Fibroblast of skin of left quadriceps (primary cell): ENCODE measurements at regions not wholly inside any gene's neighbourhood (a gene's known extent, or its start where the extent isn't known, plus 50 kb on each side); places are given as distances from the start of the nearest gene placed in this dataset.
"Not testable (repeated sequence)": the region's sequence is repeated elsewhere in the genome, so short reads cannot be mapped to it uniquely, and the experiment has no call there.

Source experiments
- DNase-seq, 2 experiments: peaks; one replicate each; pipeline ENCODE4 v3.0.0-alpha.2; 2013; ENCODE audit warnings: low read depth in 2 of 2

DNA sequence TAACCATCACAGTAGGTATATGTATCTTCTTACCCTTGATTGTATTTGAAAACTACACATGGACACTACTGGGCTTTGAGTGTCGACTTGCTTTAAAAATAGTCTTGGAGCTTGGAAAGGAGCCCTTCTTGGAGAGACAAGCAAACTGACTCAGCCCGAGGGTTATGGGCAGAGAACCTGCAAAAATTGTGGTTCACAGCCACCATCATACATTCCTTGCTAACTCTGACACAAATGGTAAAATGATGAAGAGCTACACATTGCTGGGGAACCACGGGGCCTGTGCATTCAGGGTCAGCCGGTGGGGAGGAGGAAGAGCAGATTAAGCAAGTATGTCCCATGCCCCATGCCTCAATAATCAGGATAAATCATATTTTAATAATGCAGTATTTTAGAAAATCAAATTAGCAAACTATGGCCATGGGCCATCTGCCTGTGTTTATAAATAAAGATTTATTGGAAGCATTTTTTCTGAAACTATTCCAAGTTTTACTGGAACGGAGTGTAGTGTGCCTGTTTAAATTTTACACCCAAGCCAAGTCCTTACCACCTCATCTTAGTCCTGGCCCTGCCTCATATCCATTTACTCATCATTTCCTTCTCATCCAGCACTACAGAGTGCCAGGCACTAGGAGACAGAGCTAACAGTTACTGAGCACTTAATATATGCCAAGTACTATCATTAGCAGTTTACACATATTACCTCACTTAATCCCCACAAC, 195.7 kb downstream of the PALM2AKAP2 start:
- peak; percentile 46 to 51 for DNase-seq

DNA sequence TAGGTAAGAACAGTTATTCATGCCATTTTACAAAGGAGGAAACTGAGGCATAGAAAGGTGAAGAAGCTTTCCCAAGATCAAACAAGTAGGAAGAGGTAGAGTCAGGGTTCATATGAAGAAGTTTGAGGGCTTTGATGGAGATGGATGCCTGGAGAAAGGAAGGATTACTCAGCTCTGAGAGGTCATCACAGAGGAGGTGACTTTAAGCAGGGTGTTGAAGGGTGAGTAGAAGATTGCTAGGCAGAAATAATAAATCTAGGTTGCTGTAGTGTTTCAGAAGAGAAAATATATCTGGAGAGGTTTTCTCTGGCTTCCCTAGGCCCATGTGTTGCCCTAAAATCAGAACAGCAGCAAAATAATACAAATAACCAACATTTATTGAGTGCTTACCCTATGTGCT, 196.3 kb downstream of the PALM2AKAP2 start:
- no peak for DNase-seq

DNA sequence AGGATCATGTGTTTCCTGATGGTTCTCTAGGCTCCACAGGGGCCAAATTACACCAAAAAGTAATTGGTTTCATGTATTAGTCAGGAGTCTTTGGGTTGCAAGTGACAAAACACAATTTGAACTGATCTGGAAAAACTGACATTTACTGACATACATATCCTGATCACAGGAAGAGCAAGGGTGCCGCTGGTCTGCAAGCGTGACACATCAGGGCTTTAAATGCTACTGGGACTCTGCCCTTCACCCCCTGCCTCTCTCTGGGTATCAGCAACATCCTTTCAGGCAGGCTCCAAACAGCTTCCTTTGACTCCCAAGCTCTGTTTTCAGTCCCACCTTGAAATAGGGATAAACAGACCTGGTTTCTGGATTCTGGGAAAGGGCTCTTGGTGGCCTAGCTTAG, 197.5 kb downstream of the PALM2AKAP2 start:
- DNase-seq: no peak

DNA sequence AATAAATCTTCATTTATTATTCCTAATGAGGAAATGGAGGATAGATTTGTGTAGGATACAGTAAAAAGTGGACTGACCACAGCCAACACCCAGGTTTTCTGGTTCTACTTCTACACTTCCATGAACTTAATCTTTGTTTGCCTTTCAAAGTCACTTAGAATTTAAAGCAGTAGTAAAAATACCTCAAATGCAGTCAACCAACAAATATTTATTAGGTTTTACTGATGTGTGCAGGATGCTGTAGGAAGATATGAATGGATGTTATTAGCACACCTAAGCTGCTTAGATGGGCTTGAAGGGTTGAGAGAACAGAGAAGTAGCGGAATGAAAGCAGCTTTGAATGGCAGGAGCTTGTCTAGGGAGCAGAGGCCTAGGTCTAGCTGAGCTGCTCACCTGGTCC, 201.1 kb downstream of the PALM2AKAP2 start:
- DNase-seq: no peak

DNA sequence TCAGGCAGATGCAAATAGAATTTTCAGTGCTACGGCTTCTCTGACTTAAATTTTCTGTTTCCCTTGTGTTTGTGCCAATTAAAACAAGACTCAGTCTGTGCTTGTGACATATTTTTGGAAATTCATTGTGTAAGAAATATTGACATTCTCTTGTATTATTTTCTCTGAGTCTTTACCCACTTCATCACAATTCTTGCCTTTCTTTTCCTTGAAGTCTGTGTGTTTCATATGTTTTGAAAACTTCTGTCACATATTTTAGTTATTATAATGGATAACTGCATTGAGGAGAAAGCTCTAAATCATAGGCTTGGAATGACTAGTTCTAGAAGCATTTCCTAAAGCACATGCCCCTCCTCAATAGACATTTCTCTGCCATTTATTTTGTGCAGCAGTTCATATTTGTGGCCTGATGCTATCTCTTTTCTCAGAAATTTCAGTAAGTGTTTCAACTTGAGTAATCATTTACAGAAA, 206.6 kb downstream of the PALM2AKAP2 start:
- DNase-seq: peak; percentile 96

DNA sequence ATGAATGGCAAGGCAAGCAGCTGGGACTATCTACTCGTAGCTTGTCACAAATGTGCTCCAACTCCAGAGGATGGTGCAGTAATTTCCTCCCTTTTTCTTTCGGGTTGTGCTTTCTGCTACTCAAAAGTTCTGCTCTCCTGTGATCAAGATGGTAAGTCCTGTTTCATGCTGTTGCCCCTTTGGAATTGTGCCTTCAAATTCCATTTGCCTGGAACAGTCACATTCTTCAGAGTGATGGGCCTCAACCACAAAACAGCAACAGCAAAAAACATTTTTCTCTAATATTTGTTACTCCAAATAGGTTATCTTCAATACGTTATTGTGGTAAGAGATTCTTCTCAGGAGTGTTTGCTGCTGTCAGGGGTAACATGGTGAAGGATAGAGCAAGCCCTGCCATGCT, 209.3 kb downstream of the PALM2AKAP2 start:
- peak; percentile 36 to 40 for DNase-seq

DNA sequence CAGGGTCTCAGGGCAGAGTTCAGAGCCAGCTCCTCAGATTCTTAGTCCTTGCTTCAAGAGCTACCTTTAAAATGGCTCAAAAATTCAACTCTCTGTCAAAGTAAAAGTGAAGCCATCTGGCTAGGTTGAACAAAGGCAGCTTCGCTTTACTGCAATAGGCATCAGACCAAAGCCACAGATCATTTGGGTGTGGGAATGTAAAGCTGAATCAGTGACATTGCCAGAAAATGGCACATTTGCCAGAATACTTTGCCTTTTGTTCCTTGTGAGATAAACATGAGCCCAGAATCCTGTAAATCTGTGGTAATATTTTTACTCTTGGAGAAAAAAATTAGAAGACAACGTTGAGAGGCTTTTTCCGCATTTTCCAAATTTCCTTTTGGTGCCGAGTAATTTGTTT, 210.5 kb downstream of the PALM2AKAP2 start:
- DNase-seq: no peak

DNA sequence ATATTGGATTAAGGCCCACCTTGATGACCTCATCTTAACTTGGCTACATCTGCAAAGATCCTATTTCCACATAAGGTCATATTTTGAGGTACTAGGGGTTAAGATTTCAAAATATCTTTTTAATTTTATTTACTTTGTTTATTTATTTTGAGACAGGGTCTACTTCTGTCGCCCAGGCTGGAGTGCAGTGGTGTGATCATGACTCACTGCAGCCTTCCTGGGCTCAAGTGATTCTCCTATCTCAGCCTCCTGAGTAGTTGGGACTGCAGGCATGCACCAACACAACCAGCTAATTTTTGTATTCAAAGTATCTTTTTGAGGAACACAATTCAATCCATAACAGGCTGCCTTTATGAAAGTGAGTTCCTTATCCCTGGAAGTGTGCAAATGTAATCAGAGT, 212.3 kb downstream of the PALM2AKAP2 start:
- no peak for DNase-seq

DNA sequence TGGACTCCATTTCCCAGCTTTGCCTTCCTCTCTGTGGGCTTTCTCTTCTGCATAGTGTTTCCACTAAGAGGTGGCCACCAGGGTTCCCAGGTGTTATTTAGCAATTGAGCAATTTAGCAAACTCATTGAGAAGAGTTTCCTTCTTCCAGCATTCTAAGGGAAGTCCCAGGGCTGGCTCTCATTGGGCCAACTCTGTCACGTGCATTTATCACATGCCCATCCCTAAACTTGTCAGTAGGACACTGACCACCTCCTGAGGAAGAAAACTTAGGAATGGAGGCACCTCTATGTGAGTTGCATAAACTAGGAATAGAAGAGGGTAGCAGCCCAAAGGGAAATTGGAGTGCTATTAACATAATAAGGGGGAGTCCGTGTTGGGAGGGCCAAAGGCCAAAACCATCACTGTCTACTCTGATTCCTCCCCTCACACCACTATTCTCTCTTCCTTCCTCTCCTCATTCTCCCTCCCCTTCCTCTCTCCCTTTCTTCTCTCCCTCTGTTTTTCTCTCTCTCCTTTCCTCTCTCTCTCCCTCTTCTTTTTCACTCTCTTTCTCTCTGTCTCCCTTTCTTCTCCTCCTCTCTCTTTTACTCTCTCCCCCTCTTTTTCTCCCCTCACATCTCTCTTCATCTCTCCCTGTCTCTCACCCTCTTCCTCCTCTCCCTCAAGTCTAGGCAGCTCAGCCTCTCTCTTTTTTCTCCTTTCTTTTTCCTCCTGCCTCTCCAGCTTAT, 213.4 kb downstream of the PALM2AKAP2 start:
- no peak for DNase-seq

DNA sequence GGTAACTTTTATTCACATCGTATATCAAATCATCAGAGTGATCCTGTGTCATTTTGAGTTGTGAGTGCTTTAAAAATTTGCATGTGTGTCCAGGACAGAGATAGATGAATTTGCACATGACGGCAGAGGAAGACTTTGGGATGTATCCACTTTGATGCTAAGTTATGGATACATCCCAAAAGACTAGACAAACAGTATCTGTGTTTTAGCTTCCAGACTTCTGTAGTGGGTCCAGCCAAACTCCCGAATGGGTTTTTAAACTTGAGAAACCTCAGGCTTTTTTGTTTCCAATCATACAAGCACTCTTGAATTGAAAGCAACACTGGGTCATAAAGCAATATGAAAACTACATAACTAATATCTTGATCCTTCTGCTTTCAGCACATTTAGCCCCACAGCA, 213.8 kb downstream of the C9orf152 start:
- no peak for DNase-seq

DNA sequence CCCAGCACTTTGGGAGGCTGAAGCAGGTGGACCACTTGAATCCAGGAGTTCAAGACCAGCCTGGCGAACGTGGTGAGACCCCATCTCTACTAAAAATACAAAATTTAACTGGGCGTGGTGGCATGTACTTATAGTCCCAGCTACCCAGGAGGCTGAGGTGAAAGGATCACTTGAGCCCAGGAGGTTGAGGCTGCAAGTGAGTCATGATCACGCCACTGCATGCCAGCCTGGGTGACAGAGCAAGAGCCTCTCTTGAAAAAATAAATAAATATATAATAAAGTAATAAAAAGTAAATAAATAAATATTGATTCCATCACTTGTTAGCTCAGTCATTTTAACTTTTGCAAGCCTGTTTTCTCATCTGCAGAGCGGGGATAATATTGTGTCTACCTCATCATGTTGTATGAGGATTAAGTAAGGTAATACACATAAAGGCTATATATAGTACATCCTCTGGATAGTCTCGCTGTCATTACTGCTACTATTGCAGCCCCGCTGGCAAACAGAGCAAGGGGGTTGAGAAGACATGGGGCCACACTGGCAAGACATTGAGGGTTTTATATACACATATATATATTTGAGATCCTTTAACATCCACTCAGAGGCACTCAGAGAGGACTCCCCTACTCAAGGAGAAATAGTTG, 210.9 kb downstream of the C9orf152 start:
- no peak for DNase-seq

DNA sequence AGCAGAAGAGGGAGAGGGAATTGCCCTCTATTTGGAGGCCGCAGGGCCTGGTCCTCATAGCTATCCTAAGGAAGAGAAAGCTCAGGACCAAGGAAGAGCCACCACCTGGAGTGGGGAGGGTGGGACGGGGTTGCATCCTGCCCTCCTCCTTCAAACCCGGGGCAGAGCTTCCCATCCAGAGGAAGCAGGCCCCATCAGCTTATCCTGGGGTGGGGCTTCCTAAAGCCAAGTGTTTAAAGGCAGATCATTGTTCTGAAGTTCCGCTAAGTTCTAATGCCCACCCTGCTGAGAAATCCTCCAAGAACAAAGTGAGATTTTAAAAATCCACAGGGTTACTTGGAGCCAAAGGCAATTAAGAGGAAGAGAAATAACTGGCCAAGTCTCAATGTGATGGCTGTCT, 210.3 kb downstream of the C9orf152 start:
- no peak for DNase-seq

DNA sequence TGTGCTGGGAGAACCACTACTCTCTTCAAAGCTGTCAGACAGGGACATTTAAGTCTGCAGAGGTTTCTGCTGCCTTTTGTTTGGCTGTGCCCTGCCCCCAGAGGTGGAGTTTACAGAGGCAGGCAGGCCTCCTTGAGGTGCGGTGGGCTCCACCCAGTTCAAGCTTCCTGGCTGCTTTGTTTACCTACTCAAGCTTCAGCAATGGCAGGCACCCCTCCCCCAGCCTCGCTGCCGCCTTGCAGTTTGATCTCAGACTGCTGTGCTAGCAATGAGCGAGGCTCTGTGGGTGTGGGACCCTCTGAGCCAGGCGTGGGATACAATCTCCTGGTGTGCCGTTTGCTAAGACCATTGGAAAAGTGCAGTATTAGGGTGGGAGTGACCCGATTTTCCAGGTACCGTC, 202.4 kb downstream of the C9orf152 start:
- not testable (repeated sequence) for DNase-seq

DNA sequence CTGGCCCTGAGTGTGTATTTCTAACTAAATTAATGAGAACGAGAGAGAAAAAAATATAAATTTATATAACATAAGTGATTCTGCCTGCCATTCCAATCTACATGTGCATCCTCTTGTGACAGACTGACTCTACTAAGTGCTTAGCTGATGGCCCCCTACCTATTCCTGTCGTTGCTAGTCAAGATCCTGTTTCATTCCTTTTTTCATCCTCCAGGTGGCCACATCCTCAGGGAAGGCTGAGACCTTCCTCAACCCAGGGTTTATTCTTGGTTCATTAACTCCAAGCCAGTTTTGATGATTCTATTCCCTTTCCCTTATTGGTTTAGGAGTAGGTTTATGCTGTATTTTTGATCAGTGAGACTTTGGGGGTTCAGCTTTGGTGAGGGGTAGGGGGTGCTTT, 201.3 kb downstream of the C9orf152 start:
- DNase-seq: no peak

DNA sequence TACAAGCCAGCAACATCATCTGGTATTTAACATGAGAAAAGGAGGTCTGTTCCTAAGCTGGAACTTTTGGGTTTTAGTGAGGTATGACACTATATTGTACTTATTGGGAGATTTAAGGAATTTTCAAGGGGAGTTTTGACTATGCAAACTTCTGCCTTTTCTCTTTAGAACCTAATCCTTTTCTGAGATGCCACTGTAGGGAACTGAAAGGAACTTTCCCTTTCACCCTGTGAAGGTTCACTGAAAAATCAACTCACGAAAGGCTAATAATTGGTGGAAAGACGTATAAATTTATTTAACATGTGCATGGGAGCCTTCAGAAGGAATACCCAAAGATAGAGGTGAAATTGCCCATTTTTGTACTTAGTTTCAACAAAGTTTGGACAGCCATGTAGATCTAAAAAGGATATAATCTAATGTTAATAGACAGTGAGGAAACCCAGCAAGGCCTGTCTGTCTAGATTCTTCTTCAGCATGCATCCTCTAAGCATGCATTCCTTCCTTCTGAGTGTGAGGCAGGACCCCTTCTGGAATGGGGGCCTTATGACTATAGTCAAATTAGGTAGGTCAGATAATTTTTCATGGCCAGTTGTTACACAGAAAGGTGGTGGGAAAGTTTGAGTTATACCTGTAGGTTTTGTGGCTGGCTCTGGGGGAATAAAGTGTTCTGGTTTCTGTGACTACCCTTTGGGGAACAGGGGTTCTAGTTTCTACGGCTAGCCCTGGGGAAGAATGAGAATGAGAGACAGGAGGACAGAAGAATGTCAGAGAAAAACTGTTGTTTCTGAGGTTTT, 200.3 kb downstream of the C9orf152 start:
- no peak for DNase-seq

DNA sequence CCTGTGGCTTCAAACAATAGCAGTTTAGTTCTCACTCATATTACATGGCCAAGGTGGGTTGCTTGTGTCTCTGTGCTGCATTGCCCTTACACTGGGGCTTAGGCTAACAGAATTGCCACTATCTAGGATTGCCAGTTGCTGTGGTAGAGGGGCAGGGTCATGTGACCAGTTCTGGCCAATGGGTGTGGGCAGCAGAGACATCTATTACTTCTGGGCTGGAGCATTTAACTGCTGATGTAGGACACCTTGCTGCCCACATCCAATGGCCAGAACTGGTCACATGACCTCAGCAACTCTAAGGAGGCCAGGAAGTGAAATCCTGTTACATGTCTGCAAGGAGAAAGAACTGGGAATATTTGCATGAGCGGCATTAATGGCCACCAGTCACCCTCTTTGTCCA, 199.3 kb downstream of the C9orf152 start:
- no peak for DNase-seq

DNA sequence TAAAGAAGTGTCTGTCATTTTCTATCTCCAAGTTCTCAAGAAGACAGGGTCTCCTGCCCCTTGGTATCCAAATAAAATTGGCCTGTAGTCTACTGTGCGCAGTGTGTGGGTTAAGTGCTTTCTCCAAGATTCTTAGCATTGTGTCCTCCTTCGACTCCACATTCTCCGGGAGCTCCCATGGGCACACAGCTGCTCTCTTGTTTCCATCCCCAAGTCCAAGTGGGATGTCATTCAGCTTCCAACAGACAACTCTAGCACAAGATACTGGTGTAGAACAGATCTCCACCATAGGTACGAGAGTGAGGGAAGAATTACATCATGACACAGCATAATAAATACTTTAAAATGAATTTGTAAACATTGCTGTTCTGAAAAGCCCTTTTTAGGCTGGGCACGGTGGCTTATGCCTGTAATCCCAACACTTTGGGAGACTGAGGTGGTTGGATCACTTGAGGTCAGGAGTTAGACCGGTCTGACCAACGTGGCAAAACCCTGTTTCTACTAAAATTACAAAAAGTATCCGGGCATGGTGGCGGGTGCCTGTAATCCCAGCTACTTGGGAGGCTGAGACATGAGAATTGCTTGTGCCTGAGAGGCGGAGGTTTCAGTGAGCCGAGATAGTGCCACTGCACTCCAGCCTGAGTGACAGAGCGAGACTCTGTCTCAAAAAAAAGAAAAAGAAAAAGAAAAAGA, 196.2 kb downstream of the C9orf152 start:
- no peak for DNase-seq

DNA sequence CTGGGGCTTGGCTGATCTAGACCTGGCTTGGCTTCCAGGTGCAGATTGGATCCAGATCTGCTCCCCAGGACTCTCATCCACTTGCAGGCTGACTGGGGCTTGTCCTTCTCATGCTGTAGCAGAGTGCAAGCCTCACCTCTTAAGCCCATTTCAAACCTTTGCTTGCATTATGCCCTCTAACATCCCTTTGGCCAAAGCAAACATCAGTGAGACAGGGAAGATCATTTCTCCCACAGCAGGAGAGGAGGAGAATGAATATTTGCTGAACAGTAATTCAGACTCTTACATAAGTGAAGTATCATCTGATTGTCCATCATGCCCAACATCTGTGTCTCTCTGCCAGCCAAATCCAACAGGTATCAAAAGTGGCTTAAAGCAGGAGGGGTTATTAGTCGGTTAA, 194.9 kb downstream of the C9orf152 start:
- DNase-seq: no peak

DNA sequence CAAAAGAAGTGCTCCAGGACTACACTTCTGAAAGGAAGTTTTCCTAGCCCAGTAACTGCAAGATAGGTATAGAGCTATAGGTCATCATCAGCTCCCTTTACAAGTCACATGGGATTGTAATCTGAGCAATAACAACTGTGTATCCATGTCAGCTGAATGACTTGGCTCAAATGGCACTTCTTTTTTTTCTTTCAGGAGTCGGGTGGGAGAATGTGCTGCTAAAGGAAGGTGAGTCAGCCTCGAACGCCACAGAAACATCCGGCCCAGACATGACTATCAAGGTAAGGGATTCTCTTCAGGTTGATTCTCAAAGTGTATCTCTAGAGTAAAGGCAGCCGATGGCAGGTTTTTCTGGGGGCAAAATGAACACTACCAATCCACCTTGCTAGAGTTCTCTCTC, 192.2 kb downstream of the C9orf152 start:
- no peak for DNase-seq

DNA sequence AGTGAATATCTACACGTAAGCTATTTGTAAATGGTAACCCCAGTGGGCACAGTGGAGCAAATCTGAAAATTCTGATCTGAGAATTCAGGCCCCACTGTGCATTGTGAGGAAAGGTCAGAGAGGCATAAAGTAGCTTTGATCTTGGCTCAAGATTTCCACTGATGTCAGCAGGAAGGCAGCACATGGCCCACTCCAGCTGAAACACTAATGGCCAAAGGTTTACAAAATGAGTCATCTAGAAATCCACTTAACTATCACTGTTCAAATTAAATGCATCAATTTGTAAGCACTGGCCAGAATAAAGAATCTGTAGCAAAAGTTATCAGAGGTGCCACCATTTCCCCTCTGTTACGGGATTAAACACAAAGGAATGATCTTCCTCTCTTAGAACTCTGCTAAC, 191.6 kb downstream of the C9orf152 start:
- DNase-seq: no peak

DNA sequence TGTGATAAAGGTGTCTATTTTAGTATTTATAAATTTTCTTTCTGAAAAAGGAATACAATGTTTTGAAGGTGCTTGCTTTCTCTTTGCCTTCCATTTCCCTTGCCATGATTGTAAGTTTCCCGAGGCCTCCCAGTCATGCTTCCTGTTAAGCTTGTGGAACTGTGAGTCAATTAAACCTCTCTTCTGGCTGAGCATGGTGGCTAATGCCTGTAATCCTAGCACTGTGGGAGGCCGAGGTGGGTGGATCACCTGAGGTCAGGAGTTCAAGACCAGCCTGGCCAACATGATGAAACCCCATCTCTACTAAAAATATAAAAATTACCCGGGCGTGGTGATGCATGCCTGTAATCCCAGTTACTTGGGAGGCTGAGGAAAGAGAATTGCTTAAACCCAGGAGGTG, 187.7 kb downstream of the C9orf152 start:
- not testable (repeated sequence) for DNase-seq
